ENCODE measurements at regions not wholly inside any gene's neighbourhood (a gene's known extent, or its start where the extent isn't known, plus 50 kb on each side); places are given as distances from the start of the nearest gene placed in this dataset.

- H2BK120ac ChIP-seq (ENCODE audit: low read depth, low read length, poor library complexity, severe bottlenecking) = no peak overlapping the region
- no peak overlapping the region for H3K4ac ChIP-seq (ENCODE audit: low read depth, low read length)
- H3K14ac ChIP-seq (ENCODE audit: insufficient read depth, low read length) = no peak overlapping the region
- H3K27me3 ChIP-seq (ENCODE audit: insufficient read depth, low read length) = no peaks in the 10 kb centered on the region
- Mint-ChIP-seq H3K27ac (no peak overlapping the region), H3K4me3 (no peak overlapping the region), H3K27me3 (ENCODE audit: low read depth) (no peaks in the 10 kb centered on the region), H3K36me3 (ENCODE audit: insufficient read depth in 1 of 3, low read depth in 3 of 3) (peaks cover 7 to 15% (median 14%) of the 10 kb centered on the region in 3 experiments), H3K9me3 (peaks cover 14 to 53% of the 10 kb centered on the region in 2 experiments; a peak in 4 of 5 replicates), H3K4me1 (peaks cover 6 to 15% of the 10 kb centered on the region in 2 experiments; a peak in 3 of 4 replicates)
- H3K27ac ChIP-seq (ENCODE audit: insufficient read length, low read depth, low read length) = no peak overlapping the region
- no peak overlapping the region for H2BK12ac ChIP-seq (ENCODE audit: insufficient read length, low read depth, low read length)
- H2BK5ac ChIP-seq (ENCODE audit: insufficient read length, low read length) = no peak overlapping the region
- no CpG with 5 or more reads among the region's 6 CpGs for WGBS (ENCODE audit: extremely low coverage, insufficient read length, low lambda C conversion rate)
- no peaks in the 10 kb centered on the region for H3K4me1 ChIP-seq (ENCODE audit: insufficient read depth, low read length)
- no peak for TF ChIP-seq CTCF (conservative IDR thresholded peaks at IDR 0.05)
- no peaks in the 10 kb centered on the region for H4K20me1 ChIP-seq (ENCODE audit: control insufficient read depth, insufficient read depth, insufficient read length)
- no peaks in the 10 kb centered on the region for H3K9me3 ChIP-seq (ENCODE audit: control insufficient read depth, low read depth, low read length)
- no peak overlapping the region for H4K91ac ChIP-seq (ENCODE audit: insufficient read length, low read depth, low read length)
- no peak overlapping the region for H4K8ac ChIP-seq (replicated peaks; ENCODE audit: insufficient read length, low read depth, low read length)
- no peak overlapping the region for H2BK20ac ChIP-seq (ENCODE audit: low read depth, low read length, poor library complexity, severe bottlenecking)
- H3K56ac ChIP-seq (ENCODE audit: insufficient read length, low read depth, low read length) = no peak overlapping the region
- H3K18ac ChIP-seq (ENCODE audit: insufficient read length, low read depth, low read length) = no peak overlapping the region
- no peak overlapping the region for H3K23ac ChIP-seq (ENCODE audit: insufficient read length, low read depth, low read length)
- H2BK15ac ChIP-seq (ENCODE audit: low read depth, low read length) = no peak overlapping the region
- H3K4me2 ChIP-seq (ENCODE audit: insufficient read depth, insufficient read length, low read length) = no peak overlapping the region
- H3K9ac ChIP-seq (ENCODE audit: extremely low read depth, insufficient read length, low read length) = no peak overlapping the region
- no peaks in the 10 kb centered on the region for H3K79me2 ChIP-seq (ENCODE audit: insufficient read depth, low read length)
- no peak for DNase-seq
- H3K79me1 ChIP-seq (ENCODE audit: insufficient read depth, low read depth, low read length, poor library complexity, severe bottlenecking) = no peaks in the 10 kb centered on the region
- no peak overlapping the region for H2AK5ac ChIP-seq (ENCODE audit: insufficient read length, low read length)
- H3T11ph ChIP-seq (ENCODE audit: low read length) = no peak overlapping the region
- no peaks in the 10 kb centered on the region for H3K23me2 ChIP-seq (ENCODE audit: insufficient read length, low read depth, low read length, poor library complexity, severe bottlenecking)
- H2AFZ ChIP-seq (ENCODE audit: low read length) = no peak overlapping the region
- H4K5ac ChIP-seq (ENCODE audit: insufficient read length, low read depth, low read length) = no peak overlapping the region
Measured at GRCh38 chrX:30144971-30145731, 70.2 kb upstream of the MAGEB2 start.
